GM20000 (cell line): ENCODE measurements at regions not wholly inside any gene's neighbourhood (a gene's known extent, or its start where the extent isn't known, plus 50 kb on each side); places are given as distances from the start of the nearest gene placed in this dataset.
"Not testable (repeated sequence)": the region's sequence is repeated elsewhere in the genome, so short reads cannot be mapped to it uniquely, and the experiment has no call there.

Source experiments
- DNase-seq: peaks from one replicate; pipeline ENCODE4 v3.0.0; 2012; ENCODE audit warnings: low spot score
- CTCF ChIP-seq: IDR thresholded peaks from 2 replicates; pipeline ENCODE4 v1.5.1; 2012; ENCODE audit warnings: mild to moderate bottlenecking, control low read depth; ENCODE audit errors: extremely low read depth, missing control alignments

- DNase-seq, result no peak
- no peak for TF ChIP-seq CTCF
These were observed 221.3 kb upstream of the HES1 start for GRCh38 chr3:193914602-193915001.

- TF ChIP-seq CTCF, result no peak
- no peak for DNase-seq
These were observed 220.8 kb upstream of the HES1 start for GRCh38 chr3:193915099-193915498.

- no peak for TF ChIP-seq CTCF
These were observed 220.3 kb upstream of the HES1 start for GRCh38 chr3:193915613-193916012.

GRCh38 chr3:193917158-193917557, 218.8 kb upstream of the HES1 start:
- no peak for DNase-seq
- no peak for TF ChIP-seq CTCF

More at GRCh38 chr3:193915613-193916012, 220.3 kb upstream of the HES1 start:
- no peak for DNase-seq

DNA sequence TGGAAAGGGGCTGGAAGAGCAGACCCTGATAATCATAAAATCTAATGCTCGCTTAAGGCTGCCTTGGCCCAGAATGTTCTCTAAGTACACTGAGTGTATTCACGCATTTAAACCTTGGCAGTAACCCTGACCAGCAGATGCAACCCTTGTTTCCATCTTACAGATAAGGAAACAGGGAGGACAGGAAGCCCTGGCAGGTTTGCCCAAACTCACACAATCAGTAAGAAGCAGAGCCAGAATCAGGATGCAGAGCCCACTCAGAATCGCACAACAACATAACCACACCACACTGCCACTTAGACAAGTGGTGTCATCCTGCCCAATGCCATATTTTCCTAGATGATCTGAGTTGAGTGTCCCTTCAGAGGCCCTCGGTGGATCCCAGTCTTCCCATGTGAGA, 214.5 kb upstream of the HES1 start:
- no peak for DNase-seq

GRCh38 chr3:193922034-193922774, 213.7 kb upstream of the HES1 start:
- no peak for DNase-seq
- no peak for TF ChIP-seq CTCF

More for the DNA sequence above, 214.5 kb upstream of the HES1 start:
- no peak for TF ChIP-seq CTCF

- DNase-seq, result not testable (repeated sequence)
These were observed 212.0 kb upstream of the HES1 start for GRCh38 chr3:193923958-193924357.

DNA sequence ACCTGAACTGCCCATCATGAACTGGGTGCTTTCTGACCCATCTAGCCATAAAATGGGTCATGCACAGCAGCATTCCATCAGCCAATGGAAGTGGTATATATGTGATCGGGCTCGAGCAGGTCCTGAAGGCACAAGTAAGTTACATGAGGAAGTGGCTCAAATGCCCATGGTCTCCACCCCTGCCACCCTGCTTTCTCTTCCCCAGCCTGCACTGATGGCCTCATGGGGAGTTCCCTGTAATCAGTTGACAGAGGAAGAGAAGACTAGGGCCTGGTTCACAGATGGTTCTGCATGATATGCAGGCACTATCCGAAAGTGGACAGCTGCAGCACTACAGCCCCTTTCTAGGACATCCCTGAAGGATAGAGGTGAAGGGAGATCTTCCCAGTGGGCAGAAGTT, 209.9 kb upstream of the HES1 start:
- not testable (repeated sequence) for DNase-seq

- not testable (repeated sequence) for DNase-seq
These were observed 208.3 kb upstream of the HES1 start for GRCh38 chr3:193927413-193928206.
